IMR-90 (cell line): ENCODE measurements at regions not wholly inside any gene's neighbourhood (a gene's known extent, or its start where the extent isn't known, plus 50 kb on each side); places are given as distances from the start of the nearest gene placed in this dataset.
A peak's percentile ranks its signal among the peaks of the same experiment; 100 is the strongest.

ENCODE experiments used
- ATAC-seq: fragments of 200-7000 bp; cut with Tn5 transposase; 2 replicates; pipeline ENCODE4 v1.9.1; 2020; ENCODE audit warnings: low read depth, mild to moderate bottlenecking, moderate library complexity
- BruUV-seq: library from RNA; stranded (reverse); fragments of 400-500 nt; replicated peaks from 2 replicates; lab custom pipeline; 2021; lab: Mats Ljungman, UMichigan
- CTCF ChIA-PET: fragments of 300-600 bp; formaldehyde crosslinking; extraction: SDS; loops from one replicate; lab custom pipeline; 2021; ENCODE audit warnings: antibody characterized with exemption; lab: Yijun Ruan, JAX
- POLR2A ChIA-PET: fragments of 300-600 bp; sonication (Branson Sonifier 250); formaldehyde crosslinking; loops from one replicate; lab custom pipeline; 2022; ENCODE audit warnings: antibody characterized with exemption; ENCODE audit not compliant: unreplicated experiment; lab: Charles Lee
- DNase-seq: peaks from one replicate; pipeline ENCODE4 v3.0.0; 2013
- H2AFZ ChIP-seq: replicated peaks from 2 replicates; pipeline ENCODE3; 2013; ENCODE audit warnings: low read length, mild to moderate bottlenecking; ENCODE audit not compliant: poor library complexity
- H2AK5ac ChIP-seq: 2 replicates; pipeline ENCODE4 v1.6.1; 2013; ENCODE audit warnings: low read depth, low read length, inconsistent platforms
- H2AK9ac ChIP-seq: replicated peaks from 2 replicates; pipeline ENCODE3; 2013; ENCODE audit warnings: mild to moderate bottlenecking, low read depth, low read length, moderate library complexity; ENCODE audit not compliant: poor library complexity
- H2BK120ac ChIP-seq: 2 replicates; pipeline ENCODE4 v1.6.1; 2013; ENCODE audit warnings: low read depth, low read length, inconsistent platforms
- H2BK15ac ChIP-seq: 3 replicates; pipeline ENCODE4 v1.6.1; 2013; ENCODE audit warnings: low read depth, low read length, inconsistent platforms
- H2BK20ac ChIP-seq: 2 replicates; pipeline ENCODE4 v1.6.1; 2013; ENCODE audit warnings: low read depth, mild to moderate bottlenecking, inconsistent platforms, low read length, moderate library complexity
- H2BK5ac ChIP-seq: 2 replicates; pipeline ENCODE4 v1.6.1; 2013; ENCODE audit warnings: mild to moderate bottlenecking, low read depth, low read length, inconsistent platforms; ENCODE audit not compliant: poor library complexity, severe bottlenecking
- H3K14ac ChIP-seq: replicated peaks from 2 replicates; pipeline ENCODE4 v1.6.1; 2013; ENCODE audit warnings: low read depth, low read length, inconsistent platforms
- H3K18ac ChIP-seq: 2 replicates; pipeline ENCODE4 v1.6.1; 2013; ENCODE audit warnings: low read depth, low read length, control low read depth
- H3K23ac ChIP-seq: 2 replicates; pipeline ENCODE4 v1.6.1; 2013; ENCODE audit warnings: low read depth, low read length, inconsistent platforms
- H3K27ac ChIP-seq: 2 replicates; pipeline ENCODE4 v1.5.1; 2013; ENCODE audit warnings: mild to moderate bottlenecking, control low read depth, low read length; ENCODE audit not compliant: insufficient read depth
- H3K27me3 ChIP-seq: 2 replicates; pipeline ENCODE4 v1.6.1; 2013; ENCODE audit warnings: low read length; ENCODE audit not compliant: control insufficient read depth, insufficient read depth
- H3K36me3 ChIP-seq: 2 replicates; pipeline ENCODE4 v1.6.1; 2013; ENCODE audit warnings: low read length, mixed read lengths; ENCODE audit not compliant: control insufficient read depth, insufficient read depth
- H3K4ac ChIP-seq: 2 replicates; pipeline ENCODE4 v1.6.1; 2013; ENCODE audit warnings: low read depth, low read length, inconsistent platforms
- H3K4me1 ChIP-seq: 2 replicates; pipeline ENCODE4 v1.6.1; 2013; ENCODE audit warnings: low read length, mixed read lengths; ENCODE audit not compliant: control insufficient read depth, insufficient read depth
- H3K4me2 ChIP-seq: 2 replicates; pipeline ENCODE4 v1.6.1; 2013; ENCODE audit warnings: low read depth, mild to moderate bottlenecking, control low read depth, low read length, moderate library complexity
- H3K4me3 ChIP-seq: 2 replicates; pipeline ENCODE4 v1.5.1; 2013; ENCODE audit warnings: low read depth, mild to moderate bottlenecking, control low read depth, low read length, moderate library complexity; ENCODE audit not compliant: insufficient read depth
- H3K56ac ChIP-seq: 2 replicates; pipeline ENCODE4 v1.6.1; 2013; ENCODE audit warnings: low read length, inconsistent platforms; ENCODE audit not compliant: insufficient read depth; ENCODE audit errors: extremely low read depth
- H3K79me1 ChIP-seq, 2 experiments: 2 replicates each; pipeline ENCODE4 v1.6.1; 2013; ENCODE audit warnings: low read length in 2 of 2, inconsistent platforms in 1 of 2, low read depth in 1 of 2
- H3K9ac ChIP-seq: 2 replicates; pipeline ENCODE4 v1.6.1; 2013; ENCODE audit warnings: low read depth, low read length, control low read depth
- H3K9me1 ChIP-seq: 2 replicates; pipeline ENCODE4 v1.6.1; 2013; ENCODE audit warnings: low read length, inconsistent platforms; ENCODE audit not compliant: insufficient read depth
- H3K9me3 ChIP-seq: 2 replicates; pipeline ENCODE4 v1.6.1; 2013; ENCODE audit warnings: low read length; ENCODE audit not compliant: control insufficient read depth, insufficient read depth
- H4K20me1 ChIP-seq: 2 replicates; pipeline ENCODE4 v1.6.1; 2013; ENCODE audit warnings: low read length, inconsistent platforms; ENCODE audit not compliant: insufficient read depth
- H4K5ac ChIP-seq: 2 replicates; pipeline ENCODE4 v1.6.1; 2013; ENCODE audit warnings: mild to moderate bottlenecking, low read depth, low read length, control low read depth
- H4K8ac ChIP-seq, 2 experiments: 2 replicates each; pipeline ENCODE4 v1.6.1; 2013; ENCODE audit warnings: low read depth in 2 of 2, low read length in 2 of 2, control low read depth in 1 of 2, inconsistent platforms in 1 of 2
- H4K91ac ChIP-seq: 2 replicates; pipeline ENCODE4 v1.6.1; 2013; ENCODE audit warnings: low read depth, low read length, inconsistent platforms; ENCODE audit not compliant: insufficient read depth
- BHLHE40 ChIP-seq: fragments of 150-350 bp; IDR thresholded peaks from 2 replicates; pipeline ENCODE4 v1.6.1; 2016; ENCODE audit warnings: mild to moderate bottlenecking, low read depth, low read length
- CEBPB ChIP-seq: IDR thresholded peaks from 2 replicates; pipeline ENCODE4 v1.6.1; 2012; ENCODE audit warnings: low read depth, low read length, improper control_type of control experiment
- MAFK ChIP-seq: IDR thresholded peaks from 2 replicates; pipeline ENCODE4 v1.6.1; 2012; ENCODE audit warnings: low read depth, low read length, improper control_type of control experiment
- MXI1 ChIP-seq: IDR thresholded peaks from 2 replicates; pipeline ENCODE4 v1.6.1; 2012; ENCODE audit warnings: low read depth, mild to moderate bottlenecking, low read length, moderate library complexity, borderline replicate concordance
- RAD21 ChIP-seq: IDR thresholded peaks from 2 replicates; pipeline ENCODE4 v1.6.1; 2012; ENCODE audit warnings: low read length, improper control_type of control experiment
- WGBS, 2 experiments: methylation state at CpG; one replicate each; pipeline versions ENCODE4 v1.1.5 to v1.1.7; 2013; ENCODE audit warnings: missing lambda C conversion rate in 2 of 2; ENCODE audit not compliant: insufficient read length in 1 of 2; ENCODE audit errors: extremely low coverage in 2 of 2; 5-methylcytosine and 5-hydroxymethylcytosine counted together
- dilution Hi-C: fragments of 300-500 bp; cut with HindIII; formaldehyde crosslinking; loops from one replicate; pipeline ENCODE4 v1.14.3; 2018; ENCODE audit warnings: low sequenced_read_pairs; ENCODE audit not compliant: unreplicated experiment
- in situ Hi-C: fragments of 300-500 bp; cut with MboI; formaldehyde crosslinking; loops from 3 replicates; pipeline ENCODE4 v1.14.3; 2019; ENCODE audit warnings: low sequenced_read_pairs, inconsistent platforms, mixed read lengths
- intact Hi-C: fragments of 100-400 bp; cut with micrococcal nuclease; formaldehyde crosslinking; loops from 2 replicates; pipeline ENCODE4 v1.10.0; 2022
- TF ChIP-seq, protein P1 (sequence below): fragments of 150-350 bp; IDR thresholded peaks from 2 replicates; pipeline ENCODE4 v1.6.1; 2017; ENCODE audit warnings: mild to moderate bottlenecking, antibody characterized with exemption, low read length, low read depth

DNA sequence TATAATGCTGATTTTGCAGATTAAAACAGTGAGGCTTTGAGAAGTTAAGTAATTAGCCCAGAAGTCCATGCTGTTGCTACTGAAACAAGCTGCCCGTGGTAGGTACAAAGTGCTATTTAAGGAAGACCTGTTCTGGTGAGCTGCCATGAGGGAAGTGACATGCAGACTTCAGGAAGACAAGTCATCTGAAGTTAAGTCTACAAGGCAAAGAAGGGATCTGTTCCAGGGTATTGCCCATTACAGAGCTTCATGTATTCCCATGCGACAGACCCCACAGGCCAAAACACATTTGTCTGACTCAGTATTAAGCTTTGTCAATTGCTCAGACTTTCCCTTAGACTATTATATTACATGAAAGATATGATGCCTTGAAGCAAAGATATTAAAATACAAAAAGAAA, 520.8 kb downstream of the FBXO15 start:
- POLR2A ChIA-PET: no interaction called here
- BruUV-seq: no TSS peak

More for the DNA sequence above, 520.8 kb downstream of the FBXO15 start:
- no peak overlapping the region for H2AK9ac ChIP-seq
- DNase-seq (no peak), ATAC-seq (no peak)
- no peak overlapping the region for H2BK20ac ChIP-seq
- H3K4me1 ChIP-seq: 0 out of 2 replicates have a peak, but pooled peaks cover 2% of the 10 kb centered on the region
- H2BK5ac ChIP-seq: no peak overlapping the region
- no peak overlapping the region for H3K4me3 ChIP-seq
- H2AK5ac ChIP-seq: no peak overlapping the region
- H2AFZ ChIP-seq: no peak overlapping the region
- H4K5ac ChIP-seq: no peak overlapping the region
- dilution Hi-C loops: no loop called here
- TF ChIP-seq MAFK (peak; percentile 40; the same call in 1 of the 2 replicates), CEBPB (no peak), RAD21 (no peak), MXI1 (no peak), BHLHE40 (no peak)
- TF ChIP-seq, protein P1, sequence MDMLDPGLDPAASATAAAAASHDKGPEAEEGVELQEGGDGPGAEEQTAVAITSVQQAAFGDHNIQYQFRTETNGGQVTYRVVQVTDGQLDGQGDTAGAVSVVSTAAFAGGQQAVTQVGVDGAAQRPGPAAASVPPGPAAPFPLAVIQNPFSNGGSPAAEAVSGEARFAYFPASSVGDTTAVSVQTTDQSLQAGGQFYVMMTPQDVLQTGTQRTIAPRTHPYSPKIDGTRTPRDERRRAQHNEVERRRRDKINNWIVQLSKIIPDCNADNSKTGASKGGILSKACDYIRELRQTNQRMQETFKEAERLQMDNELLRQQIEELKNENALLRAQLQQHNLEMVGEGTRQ: no peak
- in situ Hi-C loops: no loop called here
- no peak overlapping the region for H3K27ac ChIP-seq
- intact Hi-C loops: no loop called here
- peak overlapping the region; percentile 35; the same call in 1 of the 2 replicates for H3K23ac ChIP-seq
- CTCF ChIA-PET: interaction anchor here (0.6 to 1.1 kb wide), 2 partner anchors 13 to 468 kb away, joined by 3 read pairs; no protein-coding TSS in a partner anchor
- H3K9me1 ChIP-seq: no peaks in the 10 kb centered on the region
- H2BK15ac ChIP-seq: no peak overlapping the region
- no peak overlapping the region for H3K9ac ChIP-seq
- no peak overlapping the region; the same call in 1 of the 2 replicates for H2BK120ac ChIP-seq
- H3K27me3 ChIP-seq: no peaks in the 10 kb centered on the region
- H3K56ac ChIP-seq: no peak overlapping the region
- H3K79me1 ChIP-seq: peaks cover 0 to 11% of the 10 kb centered on the region in 2 experiments; a peak in 3 of 4 replicates
- peak overlapping the region; percentile 88 for H3K14ac ChIP-seq
- no peak overlapping the region for H3K18ac ChIP-seq
- 0 out of 4 replicates have a peak overlapping the region, but pooled peaks of 1 of the 2 experiments have one; percentile 1 for H4K8ac ChIP-seq
- no peaks in the 10 kb centered on the region for H3K9me3 ChIP-seq
- no peak overlapping the region for H4K91ac ChIP-seq
- 71% methylated on average over 1 of the region's 2 CpGs; no CpG with 5 or more reads in 1 of the 2 experiments for WGBS, 2 experiments
- no peaks in the 10 kb centered on the region for H3K36me3 ChIP-seq
- H3K4ac ChIP-seq: no peak overlapping the region; the same call in 1 of the 2 replicates
- H4K20me1 ChIP-seq: no peaks in the 10 kb centered on the region
- no peak overlapping the region; the same call in 1 of the 2 replicates for H3K4me2 ChIP-seq
